COLO668 (cell line): ENCODE measurements at regions not wholly inside any gene's neighbourhood (a gene's known extent, or its start where the extent isn't known, plus 50 kb on each side); places are given as distances from the start of the nearest gene placed in this dataset.
"Not testable (repeated sequence)": the region's sequence is repeated elsewhere in the genome, so short reads cannot be mapped to it uniquely, and the experiment has no call there.

Experiments used
- DNase-seq: peaks from one replicate; lab custom pipeline; 2025; ENCODE audit not compliant: unreplicated experiment; lab: John Stamatoyannopoulos, UW

DNA sequence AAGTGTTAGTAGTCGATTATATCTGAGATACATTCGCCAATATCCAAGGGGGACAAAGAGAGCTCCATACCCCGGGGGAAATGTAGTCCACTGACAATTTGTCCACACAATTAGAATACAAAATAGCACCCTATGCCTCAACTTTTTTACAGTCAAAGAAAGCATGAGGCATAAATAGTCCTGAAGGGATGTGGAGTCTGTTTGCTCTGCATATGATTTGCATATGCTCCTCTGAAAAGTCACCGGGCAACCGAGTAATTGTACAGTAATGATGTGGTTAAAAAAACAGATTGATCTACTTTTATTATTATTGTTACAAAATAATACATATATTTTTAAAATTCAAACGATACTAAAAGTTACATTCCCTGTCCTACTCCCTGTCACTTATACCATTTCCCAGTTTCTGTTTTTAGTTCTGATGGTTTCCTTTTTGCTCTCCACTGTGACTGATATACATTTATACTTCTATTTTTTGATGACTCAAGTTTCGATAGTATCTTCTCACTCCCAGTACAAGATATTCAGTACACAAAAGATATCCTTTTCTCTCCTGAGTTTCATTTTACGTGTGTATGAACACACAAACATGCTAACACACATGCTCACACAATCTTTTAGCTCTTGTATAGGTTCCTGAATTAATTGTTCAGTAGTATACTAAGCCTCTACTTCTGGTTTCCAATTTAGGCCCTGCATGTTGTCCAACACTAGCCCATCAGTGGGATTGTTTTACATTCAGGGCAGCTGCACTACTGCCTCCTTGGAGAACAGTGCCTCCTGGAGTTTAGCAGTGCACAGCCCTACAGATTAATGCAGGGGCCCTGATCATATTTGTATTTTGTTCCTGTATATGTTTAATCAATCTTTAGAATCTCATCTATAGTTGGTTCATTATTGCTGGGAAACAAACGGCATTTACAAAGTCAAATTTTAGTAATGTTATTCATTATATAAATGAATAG, 130.9 kb downstream of the TES start:
- DNase-seq: no peak

- DNase-seq: no peak
Observed at GRCh38 chr7:116342125-116342524, 131.8 kb downstream of the TES start.

DNA sequence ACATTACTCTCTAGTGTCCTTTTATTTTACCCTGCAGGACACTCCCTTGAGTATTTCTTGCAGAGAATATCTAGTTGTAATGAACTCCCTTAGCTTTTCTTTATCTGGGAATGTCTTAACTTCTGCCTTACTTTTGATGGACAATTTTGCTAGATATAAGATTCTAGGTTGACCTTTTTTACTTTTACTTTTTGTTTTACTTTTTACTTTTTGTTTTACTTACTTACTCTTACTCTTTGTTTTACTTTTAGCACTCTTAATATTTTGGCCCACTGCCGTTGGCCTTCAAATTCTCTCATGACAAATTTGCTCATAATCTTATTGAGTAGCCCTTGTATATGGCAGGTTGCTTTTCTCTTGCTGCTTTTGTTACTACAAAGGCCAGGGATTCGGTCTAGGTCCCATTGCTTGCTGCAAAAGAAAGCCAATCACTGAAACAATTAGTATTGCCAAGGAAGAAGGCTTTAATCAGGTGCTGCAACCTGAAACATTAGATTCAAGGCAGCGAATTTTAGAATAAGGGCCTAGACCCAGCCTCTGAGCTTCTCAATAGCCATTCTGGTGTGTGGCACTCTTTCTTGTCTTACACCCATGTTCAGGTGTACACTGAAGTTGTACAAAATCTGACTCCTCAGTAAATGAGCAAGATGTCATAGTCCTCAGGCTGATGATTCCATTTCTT, 137.0 kb downstream of the TES start:
- no peak for DNase-seq

DNA sequence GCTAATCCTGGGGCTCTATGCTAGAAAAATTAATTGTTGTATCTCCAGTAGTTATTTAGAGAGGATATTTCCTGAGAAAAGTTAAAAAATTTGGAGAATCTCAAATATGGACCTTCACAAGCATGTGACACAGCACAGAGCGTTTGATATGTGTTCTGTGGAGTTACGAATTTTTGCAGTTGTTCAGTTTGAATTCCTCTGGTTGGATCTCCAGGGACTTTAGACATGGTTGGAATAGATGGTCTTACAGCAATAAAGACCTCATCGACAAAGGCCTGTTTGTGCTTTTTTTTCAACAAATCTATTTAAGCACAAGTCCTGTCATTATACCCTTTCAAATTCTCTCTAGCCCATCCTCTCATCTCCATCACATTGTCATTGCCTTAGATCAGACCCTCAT, 138.0 kb downstream of the TES start:
- DNase-seq: no peak

DNA sequence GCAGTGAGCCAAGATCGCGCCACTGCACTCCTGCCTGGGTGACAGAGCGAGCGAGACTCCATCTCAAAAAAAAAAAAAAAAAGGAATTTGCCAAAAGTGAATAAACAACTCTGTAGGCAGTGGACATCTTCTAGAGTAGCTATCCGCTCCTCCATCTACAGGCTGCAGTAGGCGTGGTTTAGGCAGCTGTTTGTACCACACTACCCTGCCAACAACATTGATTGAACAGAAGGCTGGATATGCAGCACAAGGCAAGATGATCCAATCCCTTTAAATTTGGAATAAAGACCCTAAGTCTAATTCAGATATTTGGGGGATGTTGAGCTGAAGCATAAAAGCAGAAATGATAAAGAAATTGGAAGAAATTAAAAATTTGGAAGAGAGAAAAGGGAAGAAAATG, 141.6 kb downstream of the TES start:
- no peak for DNase-seq

GRCh38 chr7:116353647-116354046, 143.3 kb downstream of the TES start:
- peak; percentile 34 for DNase-seq

GRCh38 chr7:116354171-116354545, 143.8 kb downstream of the TES start:
- no peak for DNase-seq

DNA sequence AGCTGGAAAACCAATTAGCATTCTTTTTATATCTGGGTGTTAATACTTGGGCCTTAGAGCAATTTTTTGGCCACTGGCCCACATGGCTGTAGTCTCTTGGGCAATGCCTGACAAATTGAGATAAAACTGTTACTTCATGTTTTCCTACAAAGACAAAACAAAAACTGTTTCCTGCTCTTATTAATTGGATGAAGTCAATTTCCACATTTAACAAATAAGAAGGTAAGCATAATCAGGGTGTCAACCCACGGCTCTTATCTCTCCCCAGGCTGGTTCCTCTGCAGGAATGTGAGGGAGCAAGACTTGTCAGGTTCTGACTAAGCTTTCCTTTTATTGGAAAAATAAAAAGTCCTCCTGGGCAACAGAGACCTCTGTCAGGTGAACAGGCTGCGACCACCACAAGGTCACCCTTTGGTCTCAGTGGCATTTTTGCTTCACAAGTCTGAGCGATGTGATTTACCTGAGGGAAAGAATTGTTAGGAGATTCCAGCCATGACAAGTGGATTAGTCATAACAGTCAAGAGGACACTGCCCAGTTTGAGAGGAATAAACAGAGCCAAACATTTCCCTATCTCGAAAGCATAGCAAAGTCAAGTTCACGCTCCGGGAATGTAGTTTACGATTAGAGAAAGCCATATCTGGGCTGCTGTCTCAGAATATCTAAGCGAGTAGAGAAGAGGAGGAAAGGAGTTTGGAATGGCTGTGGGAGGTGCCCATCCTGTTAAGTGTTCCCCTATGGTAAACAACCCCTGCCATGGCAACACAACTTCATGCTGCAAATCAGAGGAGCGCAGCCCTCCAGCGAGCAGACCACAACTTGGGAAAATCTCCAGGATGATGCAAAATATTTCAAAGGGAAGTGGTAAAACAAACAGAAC, 144.4 kb downstream of the TES start:
- DNase-seq: peak; percentile 48

- no peak for DNase-seq
Observed at GRCh38 chr7:116355424-116355765, 144.1 kb upstream of the CAV2 start.

- DNase-seq: no peak
Observed at GRCh38 chr7:116356333-116356965, 143.1 kb upstream of the CAV2 start.

DNA sequence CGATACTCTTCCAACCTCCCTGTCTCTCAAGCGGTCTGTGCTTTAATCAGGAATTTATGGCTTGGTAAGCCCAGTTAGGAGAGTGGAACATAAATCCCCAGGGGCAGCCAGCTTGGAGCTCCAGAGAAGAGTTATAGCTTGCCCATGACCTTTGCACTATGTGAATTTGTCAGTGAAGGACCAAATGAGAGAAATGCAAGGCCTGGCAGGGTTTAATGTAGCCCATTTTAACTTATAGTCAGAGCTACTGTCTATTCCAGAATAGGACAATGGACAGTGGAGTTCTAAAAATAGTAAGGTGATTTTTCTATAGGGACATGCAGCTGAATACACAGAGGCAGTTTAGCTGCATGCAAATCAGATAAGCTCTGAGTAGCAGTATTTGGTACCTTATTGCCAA, 142.6 kb upstream of the CAV2 start:
- peak; percentile 54 for DNase-seq

- DNase-seq: no peak
Observed at GRCh38 chr7:116357781-116358670, 141.5 kb upstream of the CAV2 start.

DNA sequence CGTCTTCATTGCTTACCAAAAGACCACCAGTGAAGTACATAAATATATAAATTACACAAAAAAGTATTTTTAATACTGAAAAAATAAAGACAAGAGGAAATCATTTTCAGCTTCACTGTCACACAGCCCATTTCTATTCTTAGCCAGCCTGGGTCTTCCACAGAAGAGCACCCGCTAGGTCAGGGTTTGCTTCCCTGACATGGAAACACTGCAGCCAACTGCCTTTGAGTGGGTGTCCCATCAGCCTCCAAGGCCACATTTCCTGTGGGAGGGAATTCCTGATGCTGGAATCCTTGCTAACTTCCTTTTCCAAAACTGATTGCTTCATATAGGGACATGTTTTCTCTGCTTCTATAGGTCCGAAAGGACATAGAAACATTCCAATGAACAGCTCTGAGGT, 137.8 kb upstream of the CAV2 start:
- DNase-seq: no peak

DNA sequence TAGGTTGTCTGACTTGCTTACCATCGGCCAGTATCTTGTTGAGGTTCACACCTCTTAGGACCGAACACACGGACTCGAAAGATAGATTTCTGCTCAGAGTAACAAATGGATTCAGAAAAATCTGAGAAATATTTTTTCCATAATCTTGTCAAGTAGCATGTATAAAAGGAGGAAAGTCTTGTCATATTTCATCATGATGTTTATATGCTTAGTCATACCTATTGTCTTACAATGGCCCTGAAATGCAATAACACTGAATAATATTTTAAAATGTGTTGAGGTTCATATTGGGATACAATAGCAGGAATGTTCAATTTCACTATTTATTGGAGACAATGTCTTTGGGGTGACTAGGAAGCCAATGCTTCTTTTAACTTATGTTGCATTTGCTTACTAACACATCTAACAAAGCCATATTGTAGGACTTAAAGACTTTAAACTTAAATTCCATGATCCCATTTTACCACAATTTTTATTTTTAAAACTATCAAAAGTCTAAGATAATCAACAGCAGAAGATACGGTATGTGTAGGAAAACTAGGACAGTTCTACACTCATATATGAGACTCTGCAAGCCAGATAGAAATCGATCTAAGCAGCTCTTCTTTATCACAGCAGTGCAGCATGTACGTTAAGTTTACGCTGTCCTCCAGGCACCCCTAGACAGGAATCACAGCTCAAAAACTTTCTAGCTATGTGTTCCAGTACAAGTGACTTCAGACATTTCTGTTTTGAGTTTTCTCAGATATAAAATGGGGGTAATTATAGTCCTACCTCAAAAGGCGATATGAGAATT, 135.7 kb upstream of the CAV2 start:
- DNase-seq: no peak

GRCh38 chr7:116364469-116364868, 135.1 kb upstream of the CAV2 start:
- DNase-seq: no peak

GRCh38 chr7:116365797-116366196, 133.7 kb upstream of the CAV2 start:
- DNase-seq: no peak

GRCh38 chr7:116367171-116367813, 132.2 kb upstream of the CAV2 start:
- DNase-seq: peak; percentile 28

DNA sequence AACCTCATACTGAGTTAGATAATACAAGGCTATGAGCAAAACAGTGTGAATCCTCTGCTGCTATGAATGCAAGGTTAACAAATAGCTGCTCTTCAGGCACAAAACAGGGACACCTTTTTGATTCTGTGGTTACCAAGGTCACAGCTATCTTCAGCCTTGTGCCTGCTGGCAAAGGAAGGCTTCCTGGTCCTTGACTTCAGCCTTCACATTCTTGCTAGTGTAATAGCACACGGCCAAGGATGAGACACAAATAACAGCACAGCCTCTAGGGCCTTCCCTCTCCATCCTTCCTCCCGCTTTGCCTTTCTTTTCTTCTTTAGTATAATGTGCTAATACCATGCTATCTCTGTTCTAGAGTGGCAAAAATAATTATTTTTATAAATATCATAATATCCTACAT, 130.6 kb upstream of the CAV2 start:
- DNase-seq: no peak

DNA sequence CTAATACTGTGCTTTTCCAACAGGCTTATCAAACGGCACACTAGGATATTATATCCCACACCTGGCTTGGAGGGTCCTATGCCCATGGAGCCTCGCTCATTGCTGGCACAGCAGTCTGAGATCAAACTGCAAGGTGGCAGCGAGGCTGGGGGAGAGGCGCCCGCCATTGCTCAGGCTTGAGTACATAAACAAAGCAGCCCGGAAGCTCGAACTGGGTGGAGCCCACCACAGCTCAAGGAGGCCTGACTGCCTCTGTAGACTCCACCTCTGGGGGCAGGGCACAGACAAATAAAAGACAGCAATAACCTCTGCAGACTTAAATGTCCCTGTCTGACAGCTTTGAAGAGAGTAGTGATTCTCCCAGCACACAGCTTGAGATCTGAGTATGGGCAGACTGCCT, 128.0 kb upstream of the CAV2 start:
- not testable (repeated sequence) for DNase-seq
